Body of pancreas (tissue), 4 donors: ENCODE measurements at regions not wholly inside any gene's neighbourhood (a gene's known extent, or its start where the extent isn't known, plus 50 kb on each side); places are given as distances from the start of the nearest gene placed in this dataset.

Source experiments
- CTCF ChIP-seq, 7 experiments: fragments of 450-650 bp in 4 of 7; fragments of 200-600 bp in 3 of 7; sonication (generic) in 3 of 7; IDR thresholded peaks; one replicate each; pipeline ENCODE4 v1.5.1; 2016 to 2019; ENCODE audit warnings: antibody characterized with exemption in 7 of 7
- POLR2A ChIP-seq, 3 donors: fragments of 450-650 bp; IDR thresholded peaks; one replicate each; pipeline ENCODE4 v1.6.1; 2016; ENCODE audit warnings: antibody characterized with exemption in 3 of 3, mild to moderate bottlenecking in 2 of 3

DNA sequence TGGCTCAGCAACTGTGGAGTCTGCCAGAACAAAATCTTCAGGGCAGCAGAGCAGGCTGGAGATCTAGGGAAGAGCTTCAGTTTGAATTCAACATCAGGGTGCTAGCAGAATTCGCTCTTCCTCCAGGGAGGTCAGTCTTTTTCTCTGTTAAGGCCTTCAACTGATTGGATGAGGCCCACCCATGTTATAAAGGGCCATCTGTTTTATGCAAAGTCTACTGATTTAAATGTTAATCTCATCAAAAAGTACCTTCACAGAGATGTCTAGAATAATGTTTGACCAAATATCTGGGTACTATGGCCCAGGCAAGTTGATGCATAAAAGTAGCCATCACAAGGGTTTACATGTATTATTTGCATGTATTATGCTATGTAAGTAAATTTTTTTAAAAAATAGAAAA is 378.4 kb downstream of the BTG1 start:
- TF ChIP-seq CTCF (IDR thresholded peaks at IDR 0.05) = no peak
- TF ChIP-seq POLR2A (IDR thresholded peaks at IDR 0.05) = no peak
